SW 1271 (cell line): ENCODE measurements at regions not wholly inside any gene's neighbourhood (a gene's known extent, or its start where the extent isn't known, plus 50 kb on each side); places are given as distances from the start of the nearest gene placed in this dataset.

Source experiments
- DNase-seq, 2 experiments: peaks; one replicate each; lab custom pipeline; 2025; lab: John Stamatoyannopoulos, UW

DNA sequence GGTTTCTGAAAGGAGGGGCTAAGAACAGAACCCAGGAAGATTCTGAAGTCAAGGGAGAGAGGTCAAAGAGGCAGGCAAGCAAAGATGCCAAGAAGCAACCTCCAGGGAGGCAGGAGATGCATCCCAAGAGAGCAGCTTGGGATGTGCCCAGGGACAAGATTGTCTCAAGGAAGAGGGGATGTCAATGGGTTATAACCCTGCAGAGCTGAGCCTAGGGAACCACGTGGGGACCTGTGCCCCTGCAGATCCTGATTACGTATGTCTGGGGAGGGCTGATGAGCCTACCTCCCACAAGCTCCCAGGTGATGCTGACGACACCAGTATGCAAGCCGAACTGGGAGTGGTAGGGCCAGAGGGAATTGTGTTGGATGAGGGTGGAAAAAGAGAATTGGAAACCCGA is 70.9 kb upstream of the IRS2 start:
- DNase-seq = no peak

DNA sequence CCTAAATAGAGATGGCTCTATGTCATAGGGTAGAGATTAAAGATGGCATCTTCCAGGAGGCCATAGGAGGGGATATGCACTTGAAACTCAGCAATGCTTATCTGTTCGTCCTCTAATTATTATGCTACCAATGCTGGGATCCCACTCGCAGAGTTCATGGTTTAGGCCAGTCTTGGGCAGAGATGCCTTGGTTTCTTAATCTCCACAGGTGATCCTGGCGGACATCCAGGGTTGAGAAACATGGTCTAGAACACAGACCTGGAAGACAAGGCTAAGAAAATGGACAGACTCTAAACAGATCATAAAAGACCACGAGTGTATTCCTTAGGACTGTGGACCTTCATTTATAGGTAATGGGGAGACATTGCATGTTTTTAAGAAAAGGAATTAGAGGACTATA is 70.0 kb upstream of the IRS2 start:
- no peak for DNase-seq

DNA sequence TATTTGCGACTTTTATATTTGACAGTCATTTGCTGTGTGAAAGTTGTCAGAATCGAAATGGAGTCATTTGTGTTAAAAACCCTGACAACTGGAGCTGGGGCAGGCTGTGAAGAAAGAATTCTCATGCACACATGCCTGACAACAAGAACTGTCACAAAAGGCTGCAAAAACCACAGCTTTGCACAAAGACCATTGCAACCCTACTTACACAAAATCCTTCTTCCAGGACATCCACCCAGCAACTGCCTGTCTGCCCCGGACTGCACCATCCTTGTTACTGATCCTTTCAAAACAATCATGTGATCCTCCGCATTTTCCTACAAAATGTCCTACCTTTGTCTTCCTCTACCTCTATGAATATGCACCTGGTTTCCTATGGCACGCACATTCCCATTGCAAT is 66.8 kb upstream of the IRS2 start:
- DNase-seq = no peak

DNA sequence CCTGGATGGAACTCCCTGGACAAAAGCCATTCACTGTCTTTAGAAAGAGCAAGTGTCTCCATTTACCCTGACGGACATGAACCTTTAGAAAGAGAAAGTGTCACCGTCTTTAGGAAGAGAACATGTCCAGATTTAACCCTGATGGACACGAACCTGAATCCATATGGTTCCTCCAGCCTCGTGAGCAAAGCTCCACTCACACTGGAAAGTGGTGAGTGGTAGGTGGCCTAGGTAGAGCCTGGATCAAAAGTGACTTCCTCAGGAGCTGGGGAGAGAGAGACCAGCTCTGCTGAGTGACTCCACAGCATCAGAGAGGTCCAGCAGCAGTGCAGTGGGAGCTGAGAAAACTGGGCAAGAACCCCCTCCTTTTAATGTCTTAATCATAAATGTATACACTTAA is 59.8 kb upstream of the IRS2 start:
- no peak for DNase-seq

DNA sequence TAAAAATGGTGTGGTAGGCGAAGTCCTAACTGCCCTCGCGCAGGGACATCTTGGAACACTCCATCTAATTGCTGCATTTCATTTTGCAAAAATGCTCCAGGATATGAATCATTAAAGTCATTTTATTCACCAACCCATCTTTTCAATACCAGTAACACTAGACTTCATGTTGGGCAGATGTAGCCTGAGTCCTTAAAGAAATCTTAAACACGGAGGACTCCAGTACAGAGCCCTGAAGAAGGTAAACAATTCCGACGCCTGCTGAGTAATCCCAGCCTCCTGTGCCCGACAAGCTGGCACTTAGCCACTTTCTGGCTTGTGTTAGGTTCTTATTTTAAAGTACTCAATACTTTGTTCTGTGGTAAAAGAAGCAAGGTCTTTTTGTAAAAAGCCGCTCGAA is 58.0 kb upstream of the IRS2 start:
- DNase-seq = no peak

DNA sequence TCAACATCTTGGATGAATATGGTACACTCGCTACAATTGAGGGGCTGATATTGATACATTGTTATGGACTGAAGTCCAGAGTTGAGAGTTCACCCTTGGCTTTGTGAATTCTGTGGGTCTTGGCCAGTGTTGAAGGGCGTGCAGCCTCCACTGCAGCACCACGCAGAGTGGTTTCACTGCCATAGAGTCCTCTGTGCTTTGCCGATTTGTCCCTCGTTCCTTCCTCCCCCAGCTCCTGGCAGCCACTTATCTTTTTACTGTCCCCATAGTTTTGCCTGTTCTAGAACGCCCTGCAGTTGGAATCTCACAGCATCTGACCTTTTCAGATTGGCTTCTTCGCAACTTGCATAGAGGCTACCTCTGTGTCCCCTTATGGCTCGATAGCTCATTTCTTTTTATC is 57.3 kb upstream of the IRS2 start:
- no peak for DNase-seq

DNA sequence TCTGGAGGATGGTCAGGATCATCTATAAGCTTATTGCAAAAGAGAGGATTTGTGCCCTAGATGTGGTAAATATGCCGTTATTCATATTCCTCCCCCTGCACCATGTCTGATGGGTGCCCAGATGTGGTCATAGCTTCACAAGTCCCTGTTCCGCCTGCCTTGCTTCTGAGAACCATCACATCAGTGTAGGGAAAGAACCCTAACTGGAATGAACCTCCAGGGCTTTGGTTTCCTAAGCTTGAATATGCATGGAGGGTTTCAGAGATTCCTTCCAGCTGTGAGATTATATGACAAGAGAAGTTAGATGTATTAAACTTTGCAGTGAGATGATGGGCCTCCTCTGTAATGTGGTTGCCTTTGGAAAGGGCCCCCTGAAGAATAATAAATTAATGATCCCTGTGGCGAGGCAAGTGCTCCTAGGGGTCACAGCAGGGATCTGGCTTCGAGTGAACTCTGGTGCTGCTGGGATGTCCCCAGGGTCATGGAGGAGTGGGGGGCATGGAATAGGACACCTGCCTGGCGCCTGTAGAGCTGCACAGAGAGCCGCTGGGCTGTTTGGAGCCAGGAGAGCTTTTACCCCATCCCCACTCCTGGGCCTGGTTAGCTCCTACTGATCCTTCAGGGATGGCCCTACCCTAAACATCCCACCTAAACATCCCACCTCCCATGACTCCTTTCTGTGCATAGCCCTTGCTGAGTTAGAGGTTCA is 56.0 kb upstream of the IRS2 start:
- no peak for DNase-seq

DNA sequence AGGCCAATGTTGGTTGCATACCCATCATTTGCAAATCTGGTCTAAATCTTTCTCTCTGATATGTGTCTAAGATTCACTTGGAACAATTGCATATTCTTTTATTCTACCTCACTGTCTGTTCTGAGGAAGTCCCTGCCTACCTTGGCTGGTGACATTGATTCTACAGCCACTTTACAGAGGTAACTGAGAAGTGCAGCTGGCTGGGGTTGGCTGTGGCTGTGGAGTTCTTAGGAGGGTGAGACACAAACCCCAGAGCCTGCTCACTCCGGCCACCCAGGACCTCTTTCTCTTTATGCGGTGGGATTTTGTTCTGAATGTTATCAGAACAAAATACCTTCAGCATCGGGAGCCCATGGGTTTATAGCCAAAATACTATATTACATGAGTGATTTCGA is 54.5 kb upstream of the IRS2 start:
- no peak for DNase-seq

DNA sequence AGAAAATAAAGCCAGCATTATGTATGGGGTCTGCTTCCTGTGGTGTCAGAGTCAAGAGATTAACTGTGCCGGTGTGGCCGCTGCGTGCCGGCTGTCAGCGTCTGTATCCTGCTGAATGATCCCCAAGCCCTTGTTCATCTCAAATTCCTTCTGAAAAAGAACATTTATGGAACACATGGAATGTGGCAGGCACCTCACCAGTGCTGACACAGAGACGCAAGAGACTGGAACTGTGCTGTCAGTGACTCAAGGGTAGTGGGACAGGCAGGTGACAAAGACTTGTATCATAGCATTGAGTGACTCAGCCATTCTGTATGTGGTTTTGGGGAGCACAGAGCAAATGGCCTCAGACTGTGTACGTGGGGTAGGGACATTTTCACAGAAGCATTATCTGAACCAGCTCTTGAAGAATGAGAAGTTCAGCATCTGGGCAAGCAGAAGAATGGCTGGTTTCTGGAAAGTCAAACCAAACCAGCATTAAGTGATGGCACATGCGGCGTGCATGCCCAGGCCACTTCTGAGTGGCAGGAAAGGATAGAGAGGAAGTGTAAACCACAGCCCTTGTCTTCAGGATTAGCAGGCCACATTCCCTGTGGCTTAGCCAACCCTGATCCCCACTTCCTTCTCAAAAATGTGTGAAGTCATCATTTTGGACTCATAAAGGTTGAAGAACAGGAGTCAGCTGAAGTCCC is 54.0 kb upstream of the IRS2 start:
- peak in 1 of 2 experiments; percentile 1 for DNase-seq

DNA sequence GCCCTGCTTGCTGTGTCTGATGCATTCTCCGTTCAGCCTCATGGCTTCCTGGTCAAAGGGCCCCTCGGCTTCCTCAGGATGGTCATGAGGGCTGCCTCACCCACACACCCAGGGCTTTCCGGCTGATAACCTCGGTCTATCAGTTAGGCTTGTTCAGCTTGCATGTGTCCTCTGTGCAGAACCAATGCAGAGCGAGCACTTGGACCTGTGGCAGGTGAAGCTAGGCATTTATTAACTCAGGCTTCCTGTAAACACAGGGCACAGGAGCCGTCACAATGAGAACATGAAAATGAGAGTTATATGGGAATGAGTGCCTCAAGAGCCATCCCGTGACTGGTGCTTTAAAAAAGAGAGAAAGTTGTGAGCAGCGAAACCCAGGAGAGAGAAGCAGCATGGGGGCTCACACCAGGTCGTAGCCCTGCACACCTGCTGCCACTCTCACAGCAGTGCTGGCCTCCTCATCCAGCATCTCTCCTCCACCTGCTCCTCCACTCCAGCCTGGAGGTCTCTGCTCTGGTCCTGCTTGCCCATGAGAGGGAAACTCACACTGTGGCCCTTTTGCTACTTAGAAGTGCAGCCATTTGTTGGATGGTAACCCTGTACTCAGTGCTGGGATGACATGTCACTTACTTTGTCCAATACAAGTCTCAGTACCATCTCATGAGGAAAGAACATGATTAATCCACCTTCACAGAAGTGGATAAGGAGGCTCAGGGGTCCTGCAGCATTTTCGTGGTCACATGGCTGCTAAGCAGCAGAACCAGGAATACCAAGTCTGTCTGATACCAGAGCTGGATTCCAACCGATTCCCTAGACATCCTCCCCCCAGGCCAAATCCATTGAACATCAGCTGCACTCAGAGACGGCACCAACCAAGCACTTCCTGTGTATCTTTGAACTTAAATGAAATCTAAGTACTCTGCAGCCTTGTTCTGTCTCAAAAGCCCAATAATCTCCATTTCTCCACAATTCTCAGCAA is 50.5 kb upstream of the IRS2 start:
- no peak for DNase-seq
